Omental fat pad (tissue), 3 donors: ENCODE measurements at regions not wholly inside any gene's neighbourhood (a gene's known extent, or its start where the extent isn't known, plus 50 kb on each side); places are given as distances from the start of the nearest gene placed in this dataset.

Experiments
- ATAC-seq: fragments of 150-250 bp; one replicate; pipeline ENCODE4 v1.9.1; 2016; ENCODE audit warnings: mild to moderate bottlenecking, moderate library complexity; ENCODE audit not compliant: low FRiP score
- DNase-seq: peaks from one replicate; pipeline ENCODE4 v3.0.0-alpha.2; 2019; ENCODE audit warnings: low spot score
- CTCF ChIP-seq, 3 donors: fragments of 450-650 bp; IDR thresholded peaks; one replicate each; pipeline ENCODE4 v1.5.1; 2016 to 2017; ENCODE audit warnings: antibody characterized with exemption in 3 of 3, mild to moderate bottlenecking in 3 of 3, moderate library complexity in 2 of 3

GRCh38 chr11:79708319-79708932 is 267.6 kb upstream of the TENM4 start:
- ATAC-seq: no peak
- TF ChIP-seq CTCF (IDR thresholded peaks at IDR 0.05): no peak
- no peak for DNase-seq

DNA sequence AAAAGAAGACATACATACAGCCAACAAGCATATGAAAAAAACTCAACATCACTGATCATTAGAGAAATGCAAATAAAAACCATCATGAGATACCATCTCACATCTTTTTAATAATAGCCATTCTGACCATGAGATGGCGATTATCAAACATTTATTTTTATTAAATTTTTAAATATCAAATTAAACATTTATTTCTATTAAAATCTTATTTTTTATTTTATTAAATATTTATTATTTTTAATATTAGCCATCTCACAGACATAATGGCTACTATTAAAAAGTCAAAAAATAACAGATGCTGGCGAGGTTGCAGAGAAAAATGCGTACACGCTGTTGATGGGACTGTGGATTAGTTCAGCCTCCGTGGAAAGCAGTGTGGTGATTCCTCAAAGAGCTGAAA is 264.8 kb upstream of the TENM4 start:
- no peak for TF ChIP-seq CTCF (IDR thresholded peaks at IDR 0.05)
- ATAC-seq: no peak
- no peak for DNase-seq

DNA sequence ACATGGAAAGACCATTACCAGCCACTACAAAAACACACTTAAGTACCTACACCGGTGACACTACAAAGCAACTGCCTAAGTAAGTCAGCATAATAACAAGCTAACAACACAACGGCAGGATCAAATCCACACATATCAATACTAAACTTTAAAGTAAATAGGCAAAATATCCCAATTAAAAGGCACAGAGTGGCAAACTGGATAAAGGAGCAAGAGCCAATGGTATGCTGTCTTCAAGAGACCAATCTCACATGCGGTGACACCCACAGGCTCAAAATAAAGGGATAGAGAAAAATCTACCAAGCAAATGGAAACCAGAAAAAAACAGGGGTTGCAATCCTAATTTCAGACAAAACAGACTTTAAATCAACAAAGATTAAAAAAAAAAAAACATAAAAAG is 261.5 kb upstream of the TENM4 start:
- ATAC-seq (no peak), DNase-seq (no peak)
- no peak for TF ChIP-seq CTCF (IDR thresholded peaks at IDR 0.05)

DNA sequence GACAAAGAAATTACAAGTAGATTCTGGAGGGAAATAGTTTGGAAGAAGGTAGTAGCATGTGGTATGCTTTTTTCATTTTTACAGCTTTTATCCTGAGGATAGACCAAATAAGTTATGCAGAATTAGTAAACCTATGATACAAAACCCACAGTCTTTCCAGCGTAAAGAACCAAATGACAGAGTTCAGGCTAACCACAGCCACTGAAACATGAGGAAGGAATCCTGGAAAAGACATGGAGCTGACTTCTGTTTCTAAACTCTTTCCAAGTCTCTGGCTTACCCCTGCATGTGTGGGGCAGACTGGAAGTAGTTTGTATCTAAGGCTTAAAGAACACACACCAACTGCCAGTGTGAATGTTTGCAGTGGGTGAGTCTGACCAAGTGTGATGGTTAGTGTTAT is 258.4 kb upstream of the TENM4 start:
- ATAC-seq: no peak
- DNase-seq: no peak
- no peak for TF ChIP-seq CTCF (IDR thresholded peaks at IDR 0.05)

DNA sequence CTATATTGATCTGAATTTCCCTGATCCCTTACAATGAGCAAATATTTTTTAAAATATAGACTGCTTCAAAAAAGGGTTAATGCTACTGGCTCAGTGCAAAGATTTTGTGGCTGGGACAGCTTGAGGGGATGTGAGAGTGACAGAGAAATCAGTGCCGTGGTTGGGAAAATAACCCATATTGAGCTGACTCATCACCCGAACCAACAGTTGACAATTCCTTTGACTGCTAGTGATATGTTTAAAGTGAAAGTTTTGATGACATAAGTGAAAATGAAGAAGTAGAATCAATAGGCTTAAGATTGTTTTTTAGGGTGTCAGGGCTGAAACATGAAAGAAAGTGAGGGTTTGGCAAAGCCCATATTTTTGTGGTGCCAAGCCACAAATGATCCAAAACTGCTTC is 257.1 kb upstream of the TENM4 start:
- no peak for ATAC-seq
- no peak for TF ChIP-seq CTCF (IDR thresholded peaks at IDR 0.05)

GRCh38 chr11:79694368-79694767 is 253.5 kb upstream of the TENM4 start:
- TF ChIP-seq CTCF (IDR thresholded peaks at IDR 0.05): no peak
- DNase-seq (no peak), ATAC-seq (no peak)

More for the DNA sequence above, 257.1 kb upstream of the TENM4 start:
- no peak for DNase-seq

DNA sequence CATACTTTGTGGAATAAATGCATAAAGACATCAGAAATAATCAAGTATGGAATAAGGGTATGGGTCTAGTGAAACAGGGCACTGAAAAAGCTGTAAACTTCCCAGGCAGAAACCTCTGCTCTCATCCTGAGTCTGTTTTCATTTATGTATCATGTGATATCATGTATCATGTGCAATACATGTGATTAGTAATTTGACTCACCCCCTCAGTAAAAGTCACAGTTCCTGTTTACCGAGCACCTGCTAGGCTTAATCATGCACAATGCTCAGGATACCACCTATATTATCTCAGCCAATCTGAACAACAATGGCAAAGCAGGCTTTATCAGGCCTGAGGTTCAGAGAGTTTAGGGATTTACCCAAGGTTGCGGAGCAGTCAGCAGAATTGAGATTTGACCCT is 250.6 kb upstream of the TENM4 start:
- ATAC-seq (no peak), DNase-seq (no peak)
- TF ChIP-seq CTCF (IDR thresholded peaks at IDR 0.05): no peak
